Middle frontal gyrus (tissue), 1 donor: ENCODE measurements at regions not wholly inside any gene's neighbourhood (a gene's known extent, or its start where the extent isn't known, plus 50 kb on each side); places are given as distances from the start of the nearest gene placed in this dataset.
"Not testable (repeated sequence)": the region's sequence is repeated elsewhere in the genome, so short reads cannot be mapped to it uniquely, and the experiment has no call there.

Experiments used
- DNase-seq: peaks from one replicate; pipeline ENCODE4 v3.0.0-alpha.2; 2015; ENCODE audit warnings: low spot score; ENCODE audit errors: extremely low spot score

DNA sequence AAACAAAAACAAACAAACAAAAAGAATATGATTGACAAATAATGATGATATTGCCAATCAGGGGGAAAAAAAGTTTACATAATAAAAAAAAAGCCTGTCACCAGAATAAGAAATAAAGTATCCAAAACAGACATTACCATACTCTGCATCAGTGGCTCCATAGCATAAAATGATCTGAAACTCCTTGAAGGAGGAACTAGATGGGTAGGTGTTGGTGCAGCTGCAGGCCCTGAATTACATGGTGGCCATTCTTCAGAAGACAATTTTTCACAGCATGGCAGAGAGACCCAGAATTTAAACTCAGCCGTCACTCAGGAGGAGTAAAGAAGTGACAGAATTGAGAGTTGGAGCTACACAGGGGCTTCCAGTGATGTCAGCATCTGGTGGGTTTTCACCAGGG lies 60.2 kb downstream of the GLUL start:
- no peak for DNase-seq

GRCh38 chr1:182330303-182330702 lies 61.3 kb downstream of the GLUL start:
- DNase-seq: no peak

- DNase-seq: no peak
Observed at GRCh38 chr1:182329471-182329870, 62.1 kb downstream of the GLUL start.

DNA sequence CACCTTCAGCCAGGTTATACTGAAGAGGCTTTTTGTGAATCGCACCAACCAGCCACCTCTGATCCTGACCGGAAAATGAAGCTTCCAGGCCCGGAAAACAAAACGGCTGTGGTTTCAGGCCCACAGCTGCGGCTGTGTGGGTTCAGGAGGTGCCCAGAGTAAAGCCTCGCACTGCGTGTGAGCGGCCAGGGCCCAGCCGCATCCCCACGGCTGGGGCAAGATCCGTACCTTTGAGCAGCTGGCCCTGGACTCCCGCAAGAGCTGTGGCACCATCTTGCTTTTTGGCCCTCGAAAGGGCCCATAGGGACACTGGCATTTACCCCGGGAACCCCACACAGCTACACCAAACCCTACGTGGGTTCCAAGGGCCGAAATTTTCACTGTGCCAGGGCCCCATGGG lies 63.0 kb downstream of the GLUL start:
- DNase-seq: no peak

GRCh38 chr1:182325339-182325738 lies 66.3 kb downstream of the GLUL start:
- DNase-seq: no peak

DNA sequence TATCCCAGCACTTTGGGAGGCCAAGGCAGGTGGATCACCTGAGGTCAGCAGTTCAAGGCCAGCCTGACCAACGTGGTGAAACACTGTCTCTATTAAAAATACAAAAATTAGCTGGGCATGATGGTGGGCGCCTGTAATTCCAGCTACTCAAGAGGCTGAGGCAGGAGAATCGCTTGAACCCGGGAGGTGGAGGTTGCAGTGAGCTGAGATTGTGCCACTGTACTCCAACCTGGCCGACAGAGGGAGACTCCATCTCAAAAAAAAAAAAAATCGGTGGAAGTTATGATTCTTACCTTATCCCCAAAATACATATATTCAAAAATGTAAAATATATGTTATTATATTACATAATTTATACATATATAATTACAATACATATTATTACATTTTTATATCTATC lies 70.1 kb downstream of the GLUL start:
- DNase-seq: not testable (repeated sequence)

GRCh38 chr1:182317611-182318161 lies 73.9 kb downstream of the GLUL start:
- DNase-seq: no peak

GRCh38 chr1:182316454-182316853 lies 75.1 kb downstream of the GLUL start:
- DNase-seq: not testable (repeated sequence)

DNA sequence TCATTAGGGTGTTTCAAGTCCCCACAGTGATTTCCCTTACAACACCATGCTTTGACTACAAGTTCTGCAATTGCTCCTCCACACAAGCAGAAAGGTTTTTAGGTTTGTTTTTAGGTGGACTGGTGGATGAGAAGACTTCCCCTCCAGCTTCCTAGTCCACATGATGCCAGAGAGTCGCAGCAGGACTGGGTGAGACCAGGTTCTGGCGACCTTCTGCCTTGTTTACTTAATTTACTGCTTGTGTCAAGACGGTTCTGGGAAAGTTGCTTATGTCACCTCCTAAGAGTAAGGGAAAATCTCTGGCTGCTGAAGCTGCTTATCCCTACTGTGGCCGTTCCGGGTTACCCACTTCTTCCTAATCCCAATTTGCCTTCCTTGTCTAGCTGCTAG lies 76.4 kb downstream of the GLUL start:
- DNase-seq: no peak

GRCh38 chr1:182309631-182310351 lies 81.8 kb downstream of the GLUL start:
- no peak for DNase-seq

DNA sequence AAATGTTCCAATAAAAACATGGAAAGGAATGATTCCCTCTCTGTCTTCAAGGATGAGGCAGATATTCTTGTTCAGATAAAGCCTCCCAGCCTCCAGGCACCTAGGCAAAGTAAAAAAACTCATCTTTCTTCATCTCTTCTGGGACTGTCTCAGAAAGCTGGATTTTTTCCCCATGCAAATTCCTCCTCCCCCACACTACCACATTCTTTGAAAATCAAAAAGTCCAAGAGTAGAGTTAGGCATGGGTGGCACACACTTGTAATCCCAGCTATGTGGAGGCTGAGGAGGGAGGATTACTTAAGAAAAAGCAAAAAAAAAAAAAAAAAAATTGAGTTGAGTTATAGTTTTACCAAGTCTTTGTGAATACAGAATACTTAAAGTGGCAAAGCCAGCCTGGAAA lies 82.8 kb downstream of the GLUL start:
- no peak for DNase-seq

DNA sequence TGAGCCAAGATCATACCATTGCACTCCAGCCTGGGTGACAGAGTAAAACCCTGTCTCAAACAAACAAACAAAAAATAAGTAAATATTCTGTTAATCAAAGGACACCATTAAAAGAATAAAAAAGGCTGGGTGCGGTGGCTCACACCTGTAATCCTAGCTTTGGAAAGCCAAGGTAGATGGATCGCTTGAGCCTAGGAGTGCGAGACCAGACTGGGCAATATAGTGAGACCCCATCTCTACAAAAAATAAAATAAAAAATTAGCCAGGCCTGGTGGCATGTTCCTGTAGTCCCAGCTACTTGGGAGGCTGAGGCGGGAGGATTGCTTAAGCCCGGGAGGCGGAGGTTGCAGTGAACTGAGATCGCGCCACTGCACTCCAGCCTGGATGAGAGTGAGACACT lies 84.1 kb downstream of the GLUL start:
- DNase-seq: not testable (repeated sequence)

DNA sequence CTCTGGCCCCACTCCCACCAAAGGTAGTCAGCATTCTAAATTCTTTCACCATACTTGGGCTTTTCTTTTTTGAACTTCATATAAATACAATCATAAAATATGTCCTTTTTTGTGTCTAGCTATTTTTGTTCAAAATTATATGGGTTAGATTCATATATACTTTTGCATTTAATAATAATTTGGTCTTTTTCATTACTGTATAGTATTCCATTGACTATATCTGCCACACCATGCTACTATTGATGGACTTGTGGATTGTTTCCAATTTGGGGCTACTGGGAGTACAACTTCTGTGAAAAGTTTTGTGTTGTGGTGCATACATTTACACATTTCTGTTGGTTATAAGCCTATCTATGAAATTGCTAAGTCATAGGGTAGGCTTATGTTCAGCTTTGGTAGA lies 85.7 kb downstream of the GLUL start:
- no peak for DNase-seq

DNA sequence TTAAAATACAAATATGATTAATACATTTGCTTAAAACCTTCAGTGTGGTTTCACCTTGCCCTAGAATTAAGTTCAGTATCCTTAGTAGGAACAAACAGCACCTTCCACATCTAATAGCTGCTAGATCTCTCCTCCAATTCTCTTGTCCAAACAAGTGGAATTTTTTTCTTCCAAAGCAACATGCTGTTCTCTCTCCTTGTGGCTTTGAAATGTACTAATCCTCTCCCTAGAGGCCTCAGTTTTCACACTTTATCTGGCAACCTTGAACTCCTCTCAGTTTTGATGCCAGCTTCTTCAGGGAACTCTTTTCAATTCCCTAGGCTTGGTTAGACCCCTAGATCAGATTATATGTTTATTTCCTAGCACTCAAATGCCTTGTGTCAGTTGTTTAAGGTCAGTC lies 87.0 kb downstream of the GLUL start:
- no peak for DNase-seq

DNA sequence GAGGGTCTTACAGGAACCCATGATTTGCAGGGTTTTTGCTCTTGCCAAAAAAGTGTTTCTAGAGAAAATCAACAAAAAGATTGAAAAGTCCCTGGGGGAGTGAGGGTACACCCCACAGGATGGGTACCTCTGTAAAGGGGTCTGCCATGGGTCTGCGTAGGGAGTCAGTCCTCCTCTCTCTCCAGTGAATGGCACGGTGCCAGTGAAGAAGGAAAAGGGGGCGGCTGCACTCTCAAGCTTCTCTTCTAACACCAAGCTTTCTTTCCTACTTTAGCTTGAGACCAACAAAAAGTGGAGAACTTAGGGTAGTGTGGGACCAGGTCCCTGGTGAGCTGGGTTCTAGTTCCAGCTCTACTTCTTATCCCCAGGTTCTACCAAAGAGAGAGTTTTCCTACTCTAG lies 87.4 kb downstream of the GLUL start:
- no peak for DNase-seq

- DNase-seq: no peak
Observed at GRCh38 chr1:182303778-182304177, 87.8 kb downstream of the GLUL start.

GRCh38 chr1:182301467-182302198 lies 90.0 kb downstream of the GLUL start:
- peak; percentile 53 for DNase-seq

DNA sequence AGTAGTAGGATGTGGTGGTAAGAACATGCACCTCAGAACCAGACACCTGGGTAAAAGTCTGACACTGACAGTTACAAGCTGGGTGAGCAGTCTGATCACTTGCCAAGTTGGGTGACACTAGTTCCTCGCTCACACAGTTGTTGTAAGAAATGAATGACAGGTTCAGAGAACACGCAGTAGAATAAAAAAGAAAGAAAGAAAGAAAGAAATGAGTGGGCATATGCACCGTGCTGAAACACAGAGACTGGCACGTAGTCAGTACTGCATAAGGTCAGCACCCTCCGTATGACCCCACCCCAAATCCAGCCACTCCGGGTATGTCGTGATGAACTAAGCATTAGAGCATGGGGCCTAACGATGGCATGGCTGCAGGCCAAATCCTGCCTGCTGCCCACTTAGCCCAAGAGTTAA lies 90.6 kb downstream of the GLUL start:
- no peak for DNase-seq

DNA sequence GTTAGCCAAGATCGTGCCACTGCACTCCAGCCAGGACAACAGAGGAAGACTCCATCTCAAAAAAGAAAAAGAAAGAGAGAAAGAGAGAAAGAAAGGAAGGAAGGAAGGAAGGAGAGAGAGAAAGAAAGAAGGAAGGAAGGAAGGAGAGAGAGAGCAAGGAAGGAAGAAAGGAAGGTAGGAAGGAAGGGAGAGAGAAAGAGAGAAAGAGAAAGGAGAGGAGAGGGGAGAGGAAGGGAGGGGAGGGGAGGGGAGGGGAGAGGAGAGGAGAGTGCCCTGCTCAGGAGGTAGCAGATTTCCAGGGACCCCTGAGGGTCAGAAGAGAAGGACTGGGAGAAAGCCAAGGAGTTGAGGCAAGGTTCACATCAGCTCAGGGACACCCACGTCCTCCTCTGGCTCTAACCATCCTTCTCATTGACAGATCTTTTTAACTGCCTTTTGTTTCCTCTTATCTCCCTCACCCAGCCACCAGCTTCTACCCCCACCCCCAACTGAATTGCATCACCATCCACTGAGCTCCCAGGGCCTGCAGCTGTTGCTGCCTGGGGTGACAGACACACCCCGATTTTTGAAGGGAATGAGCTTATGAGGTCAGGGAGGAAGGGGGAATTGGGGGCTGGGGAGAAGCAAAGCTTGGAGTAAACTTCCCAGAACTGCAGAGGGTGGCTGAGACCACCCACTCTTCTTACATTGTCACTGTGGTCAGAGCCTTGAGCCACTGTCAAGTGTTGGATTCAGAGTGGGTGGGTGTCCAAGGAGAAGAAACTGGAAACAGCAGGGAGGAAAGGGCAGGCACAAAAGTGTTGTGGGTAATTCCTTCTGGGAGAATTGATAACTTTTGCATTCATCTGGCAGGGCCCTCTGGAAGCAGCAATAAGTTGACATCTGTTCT lies 91.6 kb downstream of the GLUL start:
- no peak for DNase-seq

DNA sequence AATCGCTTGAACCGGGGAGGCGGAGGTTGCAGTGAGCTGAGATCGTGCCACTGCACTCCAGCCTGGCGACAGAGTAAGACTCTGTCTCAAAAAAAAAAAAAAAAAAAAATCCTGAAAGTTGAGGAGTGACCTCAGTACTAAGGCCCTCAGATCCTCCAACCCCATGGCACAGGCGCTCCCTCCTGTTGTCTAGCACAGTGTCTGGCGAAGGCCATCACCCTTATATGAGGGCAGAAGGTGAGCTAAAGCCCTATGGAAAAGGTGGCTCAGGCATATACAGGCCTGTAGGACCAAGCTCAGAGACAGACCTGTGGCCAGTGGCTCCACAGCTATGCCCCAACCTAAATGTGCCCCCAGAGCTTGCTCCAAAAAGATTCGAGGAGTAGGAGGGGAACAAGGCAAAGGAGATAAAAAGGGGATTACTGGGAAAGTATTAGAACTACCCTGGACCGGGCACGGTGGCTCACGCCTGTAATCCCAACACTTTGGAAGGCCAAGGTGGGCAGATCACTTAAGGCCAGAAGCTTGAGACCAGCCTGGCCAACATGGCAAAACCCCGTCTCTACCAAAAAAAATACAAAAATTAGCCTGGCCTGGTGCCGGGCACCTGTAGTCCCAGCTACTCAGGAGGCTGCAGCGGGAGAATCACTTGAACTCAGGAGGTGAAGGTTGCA lies 92.4 kb downstream of the GLUL start:
- not testable (repeated sequence) for DNase-seq

DNA sequence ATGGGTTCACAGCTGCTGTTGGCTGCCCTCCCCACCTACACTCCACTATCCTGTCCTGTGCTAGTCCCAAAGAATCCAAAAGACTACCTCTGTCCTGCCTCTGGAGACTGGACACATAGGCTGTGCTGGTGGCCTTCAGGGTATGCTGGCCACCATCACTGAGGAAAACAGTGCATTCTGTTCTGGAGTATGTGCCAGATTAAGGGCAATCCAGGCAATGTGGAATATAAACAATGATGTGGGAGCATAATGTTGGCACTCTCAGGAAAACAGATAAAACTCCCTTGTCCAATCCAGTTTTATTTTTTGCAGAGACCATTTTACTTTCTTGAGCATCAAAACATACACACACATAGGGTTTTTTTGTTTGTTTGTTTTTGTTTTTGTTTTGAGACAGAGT lies 94.3 kb downstream of the GLUL start:
- no peak for DNase-seq
